HG03159 (cell line): ENCODE measurements at regions not wholly inside any gene's neighbourhood (a gene's known extent, or its start where the extent isn't known, plus 50 kb on each side); places are given as distances from the start of the nearest gene placed in this dataset.

Experiments
- ATAC-seq: cut with Tn5 transposase; IDR thresholded peaks from one replicate; pipeline ENCODE4 v1.9.1; 2021; ENCODE audit warnings: mild to moderate bottlenecking, moderate library complexity; ENCODE audit not compliant: unreplicated experiment

DNA sequence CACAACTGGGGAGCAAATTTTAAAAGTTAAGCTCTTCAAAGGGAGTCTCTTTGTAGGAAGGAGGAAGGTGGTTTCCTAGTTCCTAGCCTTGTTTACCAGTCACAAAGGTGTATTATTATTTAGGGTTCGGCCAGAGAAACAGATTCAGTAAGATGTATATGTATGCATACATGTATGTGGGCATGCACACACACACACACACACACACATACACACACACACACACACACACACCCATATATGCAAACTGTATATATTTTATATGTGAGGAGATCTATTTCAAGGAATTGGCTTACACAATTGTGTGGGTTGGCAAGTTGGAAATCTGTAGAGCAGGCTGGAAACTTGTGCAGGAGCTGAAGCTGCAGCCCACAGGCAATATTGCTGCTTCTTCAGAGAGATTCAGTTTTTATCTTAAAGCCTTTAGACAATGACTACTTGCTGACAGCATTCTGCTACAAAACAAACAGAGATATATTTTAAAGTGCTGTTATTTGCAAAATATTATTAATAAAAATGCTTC, 75.3 kb upstream of the DNAH5 start:
- ATAC-seq, result no peak

DNA sequence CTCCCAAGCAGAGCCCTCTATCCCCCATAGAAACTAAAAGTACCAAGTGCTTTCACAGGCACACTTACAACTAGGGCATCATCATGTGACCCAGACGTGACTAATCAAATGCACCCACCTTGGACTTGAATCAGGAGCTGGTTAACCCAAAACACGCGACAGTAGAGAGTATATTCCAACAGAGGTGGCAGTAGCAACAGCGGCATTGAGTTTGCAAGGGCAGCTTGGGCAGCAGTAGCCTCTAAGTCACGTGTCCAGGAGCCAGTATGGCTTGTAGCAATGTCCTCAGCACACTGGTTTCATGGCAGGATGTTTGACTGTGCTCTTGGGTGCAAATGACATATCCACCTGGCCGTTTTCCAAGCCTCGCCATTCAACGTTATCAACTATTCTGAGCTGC, 73.4 kb upstream of the DNAH5 start:
- no peak for ATAC-seq

GRCh38 chr5:14016549-14016948, 72.1 kb upstream of the DNAH5 start:
- no peak for ATAC-seq

GRCh38 chr5:14011089-14012020, 66.9 kb upstream of the DNAH5 start:
- ATAC-seq, result peak; percentile 92

DNA sequence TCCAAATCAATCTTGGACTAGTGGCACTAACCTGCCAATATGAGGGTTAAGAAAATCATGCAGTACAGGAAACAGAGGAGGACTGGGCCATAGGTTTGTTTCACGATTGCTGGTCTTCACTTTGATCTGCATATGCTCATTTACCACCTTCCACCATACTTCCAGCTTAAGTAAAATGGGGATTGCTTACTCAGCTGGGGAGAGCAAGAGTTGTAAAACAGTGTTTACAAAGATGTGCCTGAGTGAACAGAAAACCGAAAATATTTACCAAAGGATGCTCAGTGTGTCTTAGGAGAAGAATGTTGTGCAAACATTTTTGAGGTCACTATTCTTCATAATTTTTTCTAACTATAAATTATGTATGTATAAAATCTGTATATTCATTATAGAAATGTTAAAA, 65.1 kb upstream of the DNAH5 start:
- no peak for ATAC-seq

DNA sequence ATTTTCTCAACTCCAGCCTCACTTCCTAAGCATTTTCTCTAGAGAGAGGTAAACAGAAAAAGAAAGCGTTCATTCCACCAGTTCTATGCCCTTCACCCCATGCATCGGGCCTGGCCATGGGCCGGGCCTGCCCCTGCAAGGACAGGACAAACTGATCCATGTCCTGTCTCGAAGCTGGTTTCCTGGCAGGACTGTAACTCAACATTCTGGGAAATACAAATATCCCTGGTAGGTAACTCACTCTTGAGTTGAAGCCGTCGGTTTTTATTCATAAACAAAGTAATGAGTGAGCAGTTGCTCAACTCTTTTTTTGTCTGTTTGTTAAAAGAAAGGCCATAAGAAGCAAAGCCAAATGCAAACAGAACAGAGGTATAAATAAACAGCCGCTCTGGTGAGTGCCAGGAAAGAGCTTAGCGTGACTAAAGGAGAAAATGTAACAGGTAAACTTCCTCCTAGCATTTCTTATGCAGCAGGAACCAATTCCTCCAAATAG, 64.4 kb upstream of the DNAH5 start:
- ATAC-seq, result no peak

GRCh38 chr5:14006823-14007520, 62.5 kb upstream of the DNAH5 start:
- no peak for ATAC-seq

DNA sequence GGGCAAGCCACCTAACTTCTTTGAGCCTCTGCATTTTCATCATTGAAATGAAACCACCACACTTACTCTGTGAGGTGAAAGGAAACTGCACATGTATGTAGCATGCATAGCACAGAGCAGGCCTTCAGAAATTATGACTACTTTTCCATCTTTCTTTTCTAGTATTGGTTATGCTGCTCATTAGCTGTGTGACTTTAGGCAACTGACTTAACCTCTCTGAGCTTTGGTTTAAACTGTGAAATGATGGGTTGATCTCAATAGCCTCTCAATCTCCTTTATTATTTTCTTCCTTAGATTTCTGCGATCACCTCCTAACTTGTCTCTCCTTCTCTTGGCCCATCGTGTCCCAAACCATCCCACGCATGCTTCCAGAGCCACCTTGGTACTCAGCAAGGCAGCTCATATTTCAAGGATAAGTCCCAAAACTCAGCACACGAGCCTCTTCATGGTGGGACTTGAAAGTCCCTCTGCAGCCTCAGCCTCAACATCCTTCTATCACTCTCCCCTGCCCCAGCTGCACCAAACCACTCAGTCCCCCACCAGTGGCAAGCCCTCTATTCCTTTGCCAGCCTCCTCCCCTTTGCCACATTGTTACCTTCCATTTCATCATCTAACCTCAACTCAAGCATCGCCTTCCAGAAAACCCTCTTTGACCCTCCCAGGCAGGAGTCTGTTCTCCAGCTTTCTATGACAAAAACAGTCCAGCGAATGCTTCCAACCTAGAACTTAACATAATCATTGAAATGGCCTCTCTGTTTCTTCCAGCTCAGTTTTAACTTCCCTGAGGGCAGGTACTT, 60.3 kb upstream of the DNAH5 start:
- ATAC-seq, result no peak

DNA sequence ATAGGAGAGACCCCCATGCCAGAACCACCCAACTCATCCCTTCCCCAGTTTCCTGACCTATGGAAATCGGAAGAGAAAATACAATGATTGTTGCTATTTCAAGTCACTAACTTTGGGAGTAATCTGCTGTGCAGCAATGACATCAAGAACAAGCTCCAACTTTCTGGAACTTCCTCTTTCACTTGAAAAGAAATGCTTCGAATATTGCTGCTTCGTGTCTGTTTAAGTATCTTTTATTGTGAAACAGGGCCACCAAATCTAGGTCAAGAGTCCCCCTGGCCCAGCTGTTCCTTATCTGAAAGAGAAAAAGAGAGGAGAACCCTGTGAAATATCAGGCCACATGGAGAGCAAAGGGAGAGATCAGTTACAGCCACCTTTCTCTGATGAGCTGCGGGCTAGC, 59.4 kb upstream of the DNAH5 start:
- no peak for ATAC-seq

DNA sequence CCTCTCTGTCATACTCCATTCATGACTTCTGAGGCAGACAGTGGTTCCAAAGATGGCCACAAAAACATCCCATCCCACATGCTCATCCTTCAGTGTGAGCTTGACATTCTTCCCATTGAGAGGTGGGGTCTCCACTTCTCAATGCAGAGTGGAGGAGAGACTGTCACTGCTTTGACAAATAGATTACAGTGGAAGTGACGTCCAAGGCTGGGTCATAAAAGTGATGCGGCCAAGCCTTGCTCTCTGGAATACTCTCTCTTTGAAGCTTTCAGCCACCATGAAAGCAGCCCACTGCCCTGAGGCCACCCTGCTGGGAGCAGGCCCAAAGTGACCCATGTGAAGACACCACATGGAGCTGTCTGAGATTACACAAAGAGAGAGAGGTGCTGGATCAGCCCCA, 59.0 kb upstream of the DNAH5 start:
- ATAC-seq, result no peak

DNA sequence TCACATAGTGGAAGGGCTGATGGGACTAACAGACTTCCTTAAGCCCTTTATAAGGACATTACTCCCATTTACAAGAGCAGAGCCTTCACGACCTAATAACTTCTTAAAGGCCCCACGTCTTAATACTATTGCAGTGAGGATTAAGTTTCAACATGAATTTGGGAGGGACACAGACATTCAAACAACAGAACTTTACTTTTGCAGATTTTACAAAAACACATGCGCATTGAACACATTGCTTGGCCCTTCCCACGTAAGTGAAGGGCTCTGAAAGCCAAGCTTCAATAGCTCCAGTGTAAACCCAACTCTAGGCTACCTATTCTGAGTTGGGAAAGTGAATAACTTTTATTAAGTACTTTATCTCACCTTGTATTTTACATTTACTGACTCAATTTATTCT, 53.8 kb upstream of the DNAH5 start:
- no peak for ATAC-seq

GRCh38 chr5:13997514-13997913, 53.0 kb upstream of the DNAH5 start:
- no peak for ATAC-seq

DNA sequence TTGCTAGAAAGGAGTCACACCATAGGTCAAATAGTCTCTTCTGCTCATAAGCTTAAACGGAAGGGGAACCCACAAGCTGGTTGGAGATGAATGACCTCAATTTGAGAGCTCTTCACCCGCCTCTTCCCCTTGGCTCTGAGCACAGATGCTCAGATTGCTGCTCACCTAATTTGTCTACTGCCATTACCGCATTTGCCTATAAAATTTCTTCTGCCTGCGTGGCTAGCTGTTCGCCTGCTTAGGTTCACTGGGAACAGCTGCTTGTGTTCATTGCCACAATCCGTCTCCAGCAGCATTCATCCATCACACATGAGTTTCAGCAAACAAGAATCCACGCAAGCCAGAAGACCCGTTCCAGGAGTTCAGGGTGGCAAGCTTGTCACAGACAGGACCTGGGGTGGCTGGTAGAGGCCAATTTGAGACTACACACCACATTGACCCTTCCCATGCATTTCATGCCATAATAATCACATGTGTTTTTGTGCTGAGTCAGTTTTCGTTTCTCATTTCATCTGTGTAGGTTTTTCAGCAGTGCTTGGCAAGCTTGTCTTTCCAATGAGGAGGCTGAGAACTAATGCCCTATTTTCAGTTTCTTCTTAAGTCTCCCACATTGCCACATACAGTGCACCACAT, 50.2 kb upstream of the DNAH5 start:
- peak; percentile 70 for ATAC-seq
